ENCODE measurements at regions not wholly inside any gene's neighbourhood (a gene's known extent, or its start where the extent isn't known, plus 50 kb on each side); places are given as distances from the start of the nearest gene placed in this dataset.
A peak's percentile ranks its signal among the peaks of the same experiment; 100 is the strongest.
"Not testable (repeated sequence)": the region's sequence is repeated elsewhere in the genome, so short reads cannot be mapped to it uniquely, and the experiment has no call there.

DNA sequence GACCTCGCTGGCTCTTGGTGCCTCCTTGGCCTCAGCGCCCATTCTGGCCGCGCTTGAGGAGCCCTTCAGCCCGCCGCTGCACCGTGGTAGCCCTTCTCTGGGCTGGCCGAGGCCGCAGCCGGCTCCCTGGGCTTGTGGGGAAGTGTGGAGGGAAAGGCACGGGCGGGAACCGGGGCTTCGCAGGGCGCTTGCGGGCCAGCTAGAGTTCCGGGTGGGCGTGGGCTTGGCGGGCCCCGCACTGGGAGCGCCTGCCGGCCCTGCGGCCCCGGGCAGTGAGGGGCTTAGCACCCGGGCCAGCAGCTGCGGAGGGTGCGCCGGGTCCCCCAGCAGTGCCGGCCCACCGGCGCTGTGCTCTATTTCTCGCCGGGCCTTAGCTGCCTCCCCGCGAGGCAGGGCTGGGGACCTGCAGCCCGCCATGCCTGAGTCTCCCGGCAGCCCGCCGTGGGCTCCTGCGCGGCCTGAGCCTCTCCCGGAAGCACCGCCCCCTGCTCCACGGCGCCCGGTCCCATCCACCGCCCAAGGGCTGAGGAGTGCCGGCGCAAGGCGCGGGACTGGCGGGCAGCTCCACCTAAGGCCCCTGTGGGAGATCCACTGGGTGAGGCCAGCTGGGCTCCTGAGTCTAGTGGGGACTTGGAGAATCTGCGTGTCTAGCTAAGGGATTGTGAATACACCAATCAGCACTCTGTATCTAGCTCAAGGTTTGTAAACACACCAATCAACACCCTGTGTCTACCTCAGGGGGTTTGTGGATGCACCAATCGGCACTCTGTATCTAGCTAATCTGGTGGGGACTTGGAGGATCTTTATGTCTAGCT is 141.1 kb downstream of the SLCO4C1 start:
- DNase-seq: not testable (repeated sequence)

DNA sequence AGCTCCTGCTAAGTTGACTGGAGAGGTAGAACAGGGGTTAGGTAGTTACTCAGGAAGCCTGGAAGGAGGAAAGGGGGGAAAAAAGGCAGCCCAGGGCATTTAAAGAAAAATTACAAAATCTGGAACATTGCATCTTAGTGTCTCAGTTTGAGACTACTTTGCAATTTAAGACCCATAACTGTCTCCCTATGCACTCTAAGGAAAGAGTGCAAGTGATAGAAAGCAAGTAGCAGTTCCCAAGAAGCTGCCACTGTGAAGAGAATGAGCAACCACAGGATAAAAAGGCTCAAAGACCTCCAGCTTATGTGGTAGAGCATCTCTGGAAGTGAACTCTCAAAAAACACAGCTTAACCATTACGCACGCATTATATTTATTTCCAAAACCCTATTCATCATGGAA is 141.8 kb downstream of the SLCO4C1 start:
- no peak for DNase-seq

- peak; percentile 5 for DNase-seq
These were observed 142.9 kb downstream of the SLCO4C1 start for GRCh38 chr5:102153003-102153759.

- DNase-seq: no peak
These were observed 157.1 kb downstream of the SLCO4C1 start for GRCh38 chr5:102139029-102139428.

GRCh38 chr5:102138243-102138653 is 157.8 kb downstream of the SLCO4C1 start:
- DNase-seq: no peak

DNA sequence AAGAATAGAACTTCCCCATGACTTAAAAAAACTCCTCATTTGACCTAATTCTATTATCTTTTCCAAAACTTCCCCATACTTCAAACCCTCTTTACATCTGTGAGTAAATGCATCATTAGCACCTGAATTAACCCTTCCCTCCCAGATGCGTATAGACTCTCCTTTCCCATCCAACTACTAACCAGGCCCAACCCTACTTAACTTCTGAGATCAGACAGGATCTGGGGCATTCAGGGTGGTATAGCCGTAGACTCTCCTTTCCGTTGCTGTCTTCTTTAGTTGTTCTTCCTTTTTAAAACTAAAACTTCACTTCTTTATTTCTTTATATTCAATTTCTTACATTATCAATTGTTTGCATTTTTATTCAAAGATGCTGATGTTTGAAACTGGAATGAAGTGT is 165.2 kb downstream of the SLCO4C1 start:
- no peak for DNase-seq

GRCh38 chr5:102130386-102130785 is 165.7 kb downstream of the SLCO4C1 start:
- no peak for DNase-seq

DNA sequence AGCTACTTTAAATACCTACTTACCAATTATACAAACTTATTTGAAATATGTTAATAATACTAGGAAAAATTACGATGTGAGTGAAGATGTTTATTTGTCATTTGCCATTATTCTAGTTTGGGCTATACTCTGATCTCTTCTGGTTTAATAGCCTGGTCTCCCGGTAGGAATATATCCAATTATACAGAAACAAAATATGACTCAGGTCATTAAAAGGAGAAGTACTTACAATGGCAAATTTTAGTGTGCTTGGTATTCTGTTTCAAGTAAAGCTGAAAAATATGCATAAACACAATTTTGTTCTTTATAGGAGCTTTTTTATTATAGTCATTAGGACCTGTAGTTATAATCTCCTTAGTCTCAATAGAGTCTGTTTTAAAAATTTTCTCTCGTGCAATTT is 176.8 kb downstream of the SLCO4C1 start:
- no peak for DNase-seq

DNA sequence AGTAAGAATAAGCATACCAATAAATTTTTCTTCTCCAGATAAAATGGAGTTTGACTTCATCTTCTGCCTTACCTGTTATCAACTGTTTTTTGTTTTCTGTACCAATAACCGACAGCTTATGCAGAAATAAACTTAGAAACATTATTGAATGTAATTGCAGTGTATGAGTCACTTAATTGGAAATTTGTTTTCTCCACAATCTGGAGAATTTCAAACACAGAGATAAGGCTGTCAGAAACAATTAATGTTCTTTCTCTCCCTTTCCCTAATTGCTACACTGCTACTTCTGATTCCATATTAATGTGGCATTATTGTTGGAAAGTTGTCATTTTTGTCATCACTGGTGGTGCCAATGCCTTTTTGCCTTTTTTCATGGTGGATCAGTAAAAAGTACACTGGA is 180.3 kb downstream of the SLCO4C1 start:
- DNase-seq: no peak

DNA sequence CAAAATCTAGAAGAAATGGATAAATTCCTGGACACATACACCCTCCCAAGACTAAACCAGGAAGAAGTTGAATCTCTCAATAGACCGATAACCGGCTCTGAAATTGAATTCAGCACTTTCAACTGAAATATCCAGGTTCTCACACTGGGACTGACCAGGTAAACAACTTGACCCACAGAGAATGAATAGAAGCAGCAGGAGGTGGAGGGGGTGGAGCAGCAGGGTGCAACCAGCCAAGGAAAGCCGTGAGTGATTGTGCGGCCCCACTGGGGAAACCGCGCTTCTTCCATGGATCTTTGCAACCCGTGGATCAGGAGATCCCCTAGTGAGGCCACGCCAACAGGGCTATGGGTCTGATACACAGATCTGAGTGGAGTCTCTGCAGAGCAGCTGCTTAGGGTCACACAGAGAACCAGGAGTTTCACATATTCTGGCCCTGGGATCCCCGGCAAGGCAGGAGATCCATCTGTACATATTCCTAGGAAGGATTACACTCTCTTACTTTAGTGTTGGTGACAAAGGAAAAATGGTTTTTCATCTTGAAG is 181.5 kb downstream of the SLCO4C1 start:
- DNase-seq: no peak

DNA sequence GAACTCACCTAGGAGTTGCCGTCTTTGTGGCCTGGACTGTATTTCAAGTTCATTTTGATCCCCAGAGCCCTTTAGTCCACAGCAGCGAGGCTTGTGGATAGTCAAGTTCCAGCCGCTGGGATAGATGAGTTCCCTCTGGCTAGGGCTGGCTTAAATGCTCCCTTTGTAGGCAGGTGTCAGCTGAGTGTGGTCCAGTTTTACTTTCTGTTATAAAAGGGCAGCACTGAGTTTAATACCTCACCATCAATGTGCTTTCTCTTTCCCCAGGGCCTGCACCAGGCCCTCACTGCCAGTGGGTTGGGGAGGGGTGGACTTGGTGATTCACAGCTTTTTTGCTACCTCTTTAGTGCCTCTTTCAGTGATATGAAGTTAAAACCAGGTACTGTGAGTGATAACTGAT is 188.2 kb downstream of the SLCO4C1 start:
- no peak for DNase-seq

DNA sequence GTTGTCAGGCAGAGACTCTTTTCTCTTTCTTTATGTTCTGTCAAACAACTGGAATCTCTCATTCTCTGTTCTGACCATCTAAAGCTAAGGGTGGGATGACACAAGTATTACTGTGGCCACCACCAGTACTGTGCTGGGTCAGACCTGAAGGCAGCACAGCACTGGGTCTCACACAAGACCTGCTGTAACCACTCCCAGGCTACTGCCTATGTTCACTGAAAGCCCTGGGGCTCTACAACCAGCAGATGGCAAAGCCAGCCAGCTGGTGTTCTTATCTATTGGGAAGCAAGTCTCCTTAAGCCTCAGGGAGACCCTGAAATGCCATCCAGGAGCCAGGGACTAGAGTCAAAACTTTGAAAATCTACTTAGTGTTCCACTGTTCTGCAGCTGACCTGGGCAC is 189.5 kb downstream of the SLCO4C1 start:
- DNase-seq: no peak

- no peak for DNase-seq
These were observed 196.2 kb downstream of the SLCO4C1 start for GRCh38 chr5:102099766-102100331.

DNA sequence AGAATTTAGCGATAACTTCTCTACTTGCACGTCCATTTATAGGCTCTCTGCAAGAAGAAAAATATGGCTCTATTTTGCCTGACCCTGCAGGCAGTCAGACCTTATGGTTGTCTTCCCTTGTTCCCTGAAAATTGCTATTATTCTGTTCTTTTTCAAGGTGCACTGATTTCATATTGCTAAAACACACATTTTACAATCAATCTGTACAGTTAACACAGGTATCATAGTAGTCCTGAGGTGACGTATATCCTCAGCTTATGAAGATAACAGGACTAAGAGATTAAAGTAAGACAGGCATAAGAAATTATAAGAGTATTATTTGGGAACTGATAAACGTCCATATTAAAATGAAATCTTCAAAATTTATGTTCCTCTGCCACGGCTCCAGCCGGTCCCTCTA is 197.0 kb downstream of the SLCO4C1 start:
- not testable (repeated sequence) for DNase-seq

DNA sequence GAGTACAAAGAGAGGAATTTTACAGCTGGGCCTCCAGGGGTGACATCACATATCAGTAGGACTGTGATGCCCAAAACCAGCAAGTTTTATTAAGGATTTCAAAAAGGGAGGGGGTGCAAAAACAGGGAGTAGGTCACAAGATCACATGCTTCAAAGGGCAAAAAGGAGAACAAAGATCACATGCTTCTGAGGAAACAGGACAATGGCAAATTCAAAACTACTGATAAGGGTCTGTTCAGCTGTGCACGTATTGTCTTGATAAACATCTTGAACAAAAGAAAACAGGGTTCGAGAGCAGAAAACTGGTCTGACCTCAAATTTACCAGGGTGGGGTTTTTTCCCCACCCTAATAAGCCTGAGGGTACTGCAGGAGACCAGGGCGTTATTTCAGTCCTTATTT is 197.5 kb downstream of the SLCO4C1 start:
- not testable (repeated sequence) for DNase-seq

DNA sequence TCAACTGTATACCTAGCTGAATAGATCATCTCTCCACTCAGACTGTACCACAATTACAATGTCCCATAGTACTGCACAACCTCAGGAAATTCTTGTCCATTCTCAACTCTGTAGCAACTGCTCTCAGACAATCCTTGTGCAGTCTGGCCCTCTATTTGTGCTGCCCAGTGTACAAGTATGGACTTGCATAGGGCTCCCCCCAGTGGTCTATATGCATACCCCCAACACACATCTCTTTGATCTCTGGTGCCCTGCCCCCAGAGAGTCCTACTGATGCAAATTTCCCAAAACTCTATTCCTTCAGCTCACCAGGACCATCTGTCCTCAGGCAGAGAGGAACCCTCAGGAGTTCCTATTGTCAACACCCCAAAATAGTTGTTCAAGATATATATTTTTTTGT is 205.3 kb downstream of the SLCO4C1 start:
- no peak for DNase-seq

- DNase-seq: no peak
These were observed 206.2 kb downstream of the SLCO4C1 start for GRCh38 chr5:102089883-102090282.

GRCh38 chr5:102087906-102088305 is 208.2 kb downstream of the SLCO4C1 start:
- no peak for DNase-seq

DNA sequence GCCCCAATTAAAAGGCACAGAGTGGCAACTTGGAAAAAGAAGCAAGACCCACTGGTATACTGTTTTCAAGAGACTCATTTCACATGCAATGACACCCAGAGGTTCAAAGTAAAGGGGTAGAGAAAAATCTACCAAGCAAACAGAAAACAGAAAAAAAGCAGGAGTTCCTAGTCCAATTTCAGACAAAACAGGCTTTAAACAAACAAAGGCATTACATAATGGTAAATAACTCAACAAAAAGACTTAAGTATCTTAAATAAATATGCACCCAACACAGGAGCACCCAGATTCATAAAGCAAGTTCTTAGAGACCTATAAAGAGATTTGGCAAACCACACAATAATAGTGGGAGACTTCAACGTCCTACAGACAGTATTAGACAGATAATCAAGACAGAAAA is 215.8 kb downstream of the SLCO4C1 start:
- DNase-seq: no peak

GRCh38 chr5:102077920-102078319 is 218.2 kb downstream of the SLCO4C1 start:
- no peak for DNase-seq

DNA sequence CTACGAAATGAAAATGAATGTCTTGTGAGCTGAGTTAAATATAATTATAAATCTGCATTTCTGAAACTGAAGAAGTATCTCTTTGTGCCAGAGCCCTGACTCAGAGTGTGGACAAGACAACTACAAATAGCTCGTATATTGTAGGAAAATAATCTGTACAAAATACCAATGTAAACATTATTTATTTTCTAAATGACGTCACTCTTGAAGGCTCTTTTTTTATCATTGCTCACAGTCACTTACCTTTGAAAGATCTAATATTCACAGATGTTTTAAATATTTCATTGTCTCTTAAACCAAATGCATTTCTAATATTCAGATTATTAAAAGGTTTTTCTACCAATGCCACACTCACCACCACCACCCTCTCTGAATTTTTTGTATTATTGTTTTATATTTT is 226.1 kb downstream of the SLCO4C1 start:
- DNase-seq: no peak

DNA sequence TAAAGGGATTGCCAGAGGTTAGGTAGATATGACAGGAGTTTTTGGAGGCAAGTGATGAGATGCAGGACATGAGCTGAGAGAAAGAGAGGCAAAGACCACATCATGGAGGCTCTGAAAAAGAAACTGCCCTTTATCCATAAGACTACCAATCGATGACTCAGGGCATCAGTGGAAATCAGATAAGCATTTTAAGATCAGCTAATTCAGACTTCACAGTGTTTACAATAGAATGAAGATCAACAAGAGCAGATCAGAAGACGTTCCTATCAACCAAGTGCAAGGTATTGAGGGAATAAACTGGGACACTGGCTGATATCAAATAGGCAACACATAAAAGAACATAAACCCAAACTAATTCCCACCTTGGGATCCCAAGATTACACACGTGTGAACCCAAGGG is 227.2 kb downstream of the SLCO4C1 start:
- DNase-seq: no peak

DNA sequence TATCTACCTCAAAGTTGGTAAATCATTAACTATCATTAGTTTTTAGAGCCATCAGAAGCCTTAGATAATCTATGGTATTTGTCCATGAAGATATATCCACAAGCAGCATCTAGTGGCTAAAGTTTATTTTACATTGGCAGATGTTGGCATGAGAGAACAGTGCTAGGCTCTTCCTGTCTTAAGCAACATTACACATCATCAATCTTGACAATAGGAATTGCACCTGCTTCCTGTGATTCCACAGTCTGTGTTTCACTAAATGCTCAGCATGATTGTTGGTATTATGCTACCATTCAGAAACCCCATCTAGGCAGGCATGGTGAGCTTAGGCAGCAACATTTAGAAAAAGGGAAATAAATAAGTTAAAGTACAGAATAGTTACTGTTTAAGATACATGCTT is 246.6 kb downstream of the SLCO4C1 start:
- no peak for DNase-seq

- DNase-seq: no peak
These were observed 247.1 kb downstream of the SLCO4C1 start for GRCh38 chr5:102048940-102049339.
